ENCODE measurements at regions not wholly inside any gene's neighbourhood (a gene's known extent, or its start where the extent isn't known, plus 50 kb on each side); places are given as distances from the start of the nearest gene placed in this dataset.
A peak's percentile ranks its signal among the peaks of the same experiment; 100 is the strongest.

- DNase-seq, result no peak
Observed at GRCh38 chr11:19558189-19558986, 154.2 kb upstream of the NAV2 start.

- peak; percentile 40 to 60 for DNase-seq
Observed at GRCh38 chr11:19557720-19558140, 154.9 kb upstream of the NAV2 start.

- DNase-seq, result no peak
Observed at GRCh38 chr11:19557185-19557584, 155.5 kb upstream of the NAV2 start.

- DNase-seq, result no peak
Observed at GRCh38 chr11:19555266-19555665, 157.4 kb upstream of the NAV2 start.

- peak; percentile 49 to 59 for DNase-seq
Observed at GRCh38 chr11:19553683-19554333, 158.8 kb upstream of the NAV2 start.

GRCh38 chr11:19552656-19553260, 159.9 kb upstream of the NAV2 start:
- no peak for DNase-seq

- no peak for DNase-seq
Observed at GRCh38 chr11:19552161-19552560, 160.5 kb upstream of the NAV2 start.

- no peak for DNase-seq
Observed at GRCh38 chr11:19551457-19551856, 161.2 kb upstream of the NAV2 start.

- DNase-seq, result no peak
Observed at GRCh38 chr11:19547044-19547443, 165.6 kb upstream of the NAV2 start.

- no peak for DNase-seq
Observed at GRCh38 chr11:19546325-19546724, 166.3 kb upstream of the NAV2 start.

- no peak for DNase-seq
Observed at GRCh38 chr11:19541521-19542049, 171.1 kb upstream of the NAV2 start.

- DNase-seq, result no peak
Observed at GRCh38 chr11:19539861-19540260, 172.8 kb upstream of the NAV2 start.

GRCh38 chr11:19537803-19538453, 174.7 kb upstream of the NAV2 start:
- no peak for DNase-seq

- no peak for DNase-seq
Observed at GRCh38 chr11:19536131-19536530, 176.5 kb upstream of the NAV2 start.

- DNase-seq, result no peak
Observed at GRCh38 chr11:19530505-19530904, 182.1 kb upstream of the NAV2 start.

- DNase-seq, result no peak
Observed at GRCh38 chr11:19526119-19526518, 186.5 kb upstream of the NAV2 start.

GRCh38 chr11:19525714-19526113, 186.9 kb upstream of the NAV2 start:
- no peak for DNase-seq

- DNase-seq, result no peak
Observed at GRCh38 chr11:19525276-19525675, 187.4 kb upstream of the NAV2 start.

- no peak for DNase-seq
Observed at GRCh38 chr11:19524171-19524671, 188.4 kb upstream of the NAV2 start.

- no peak for DNase-seq
Observed at GRCh38 chr11:19520681-19521080, 192.0 kb upstream of the NAV2 start.

GRCh38 chr11:19519912-19520641, 192.6 kb upstream of the NAV2 start:
- DNase-seq, result no peak

- no peak for DNase-seq
Observed at GRCh38 chr11:19519353-19519752, 193.3 kb upstream of the NAV2 start.
